ENCODE measurements at regions not wholly inside any gene's neighbourhood (a gene's known extent, or its start where the extent isn't known, plus 50 kb on each side); places are given as distances from the start of the nearest gene placed in this dataset.

DNA sequence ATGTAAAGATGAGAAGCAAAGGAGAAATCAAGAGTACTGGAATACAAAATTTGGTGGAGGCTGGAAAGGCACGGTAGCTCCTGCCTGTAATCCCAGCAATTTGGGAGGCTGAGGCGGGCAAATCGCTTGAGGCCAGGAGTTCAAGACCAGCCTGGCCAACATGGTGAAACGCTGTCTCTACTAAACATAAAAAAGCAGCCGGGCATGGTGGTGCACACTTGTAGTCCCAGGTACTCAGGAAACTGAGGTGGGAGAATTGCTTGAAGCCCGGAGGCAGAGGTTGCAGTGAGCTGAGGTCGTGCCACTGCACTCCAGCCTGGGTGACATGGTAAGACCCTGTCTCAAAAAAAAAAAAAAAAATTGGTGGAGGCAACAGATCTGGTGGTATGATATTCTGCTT is 1086.0 kb downstream of the NLGN4X start:
- Histone ChIP-seq H3K27ac (ENCODE audit: extremely low read depth, low read depth, low read length) (no peak overlapping the region), H3K9me3 (replicated peaks; ENCODE audit: control insufficient read depth, insufficient read depth, low read depth, low read length) (no peaks in the 10 kb centered on the region), H3K79me2 (ENCODE audit: control insufficient read depth, insufficient read depth, low read length) (no peaks in the 10 kb centered on the region), H3K4me1 (replicated peaks in 1 of 2; ENCODE audit: control insufficient read depth in 2 of 2, insufficient read depth in 2 of 2, low read length in 2 of 2) (no peaks in the 10 kb centered on the region), H4K20me1 (replicated peaks; ENCODE audit: control insufficient read depth, insufficient read depth, low read length) (no peaks in the 10 kb centered on the region), H3K9me1 (ENCODE audit: control insufficient read depth, insufficient read depth, low read length) (no peaks in the 10 kb centered on the region), H3K4me2 (ENCODE audit: insufficient read depth, low read length) (no peak overlapping the region), H3K9ac (ENCODE audit: insufficient read depth in 1 of 2, low read depth in 2 of 2, low read length in 2 of 2) (no peak overlapping the region), H3K4me3 (no peak overlapping the region), H2AFZ (ENCODE audit: low read depth, low read length) (no peak overlapping the region), H3K36me3 (ENCODE audit: control insufficient read depth, insufficient read depth, low read length) (no peaks in the 10 kb centered on the region), H3K27me3 (ENCODE audit: control insufficient read depth in 2 of 2, insufficient read depth in 2 of 2, low read length in 2 of 2) (no peaks in the 10 kb centered on the region)
- DNase-seq (ENCODE audit: extremely low read depth in 1 of 4, low spot score in 3 of 4) = no peak
- TF ChIP-seq SETDB1 (IDR thresholded peaks at IDR 0.05; ENCODE audit: low read length) (no peak), CLOCK (CRISPR knock-in tag; IDR thresholded peaks at IDR 0.05; ENCODE audit: borderline replicate concordance) (no peak), ZNF347 (CRISPR knock-in tag; IDR thresholded peaks at IDR 0.05; ENCODE audit: low read depth) (no peak), FOXM1 (IDR thresholded peaks at IDR 0.05; ENCODE audit: low read depth) (no peak), FOXM1 (CRISPR knock-in tag; IDR thresholded peaks at IDR 0.05; ENCODE audit: low read depth) (no peak)
- in situ Hi-C loops (cut with MboI) = no loop called here
- WGBS (ENCODE audit: insufficient coverage, low coverage, missing lambda C conversion rate) = 0% methylated on average over 6 of the region's 7 CpGs
- no peak for ATAC-seq
- CTCF ChIA-PET (ENCODE audit: low intra/inter-chr PET ratio) = no interaction called here
- intact Hi-C loops (cut with micrococcal nuclease) = no loop called here
- no peak for FAIRE-seq
- no TSS peak for BruUV-seq (replicated peaks)
- POLR2A ChIA-PET = no interaction called here
